HG03457 (cell line): ENCODE measurements at regions not wholly inside any gene's neighbourhood (a gene's known extent, or its start where the extent isn't known, plus 50 kb on each side); places are given as distances from the start of the nearest gene placed in this dataset.

ENCODE experiments used
- ATAC-seq: cut with Tn5 transposase; IDR thresholded peaks from one replicate; pipeline ENCODE4 v1.9.1; 2021; ENCODE audit warnings: moderate number of reproducible peaks; ENCODE audit not compliant: unreplicated experiment

DNA sequence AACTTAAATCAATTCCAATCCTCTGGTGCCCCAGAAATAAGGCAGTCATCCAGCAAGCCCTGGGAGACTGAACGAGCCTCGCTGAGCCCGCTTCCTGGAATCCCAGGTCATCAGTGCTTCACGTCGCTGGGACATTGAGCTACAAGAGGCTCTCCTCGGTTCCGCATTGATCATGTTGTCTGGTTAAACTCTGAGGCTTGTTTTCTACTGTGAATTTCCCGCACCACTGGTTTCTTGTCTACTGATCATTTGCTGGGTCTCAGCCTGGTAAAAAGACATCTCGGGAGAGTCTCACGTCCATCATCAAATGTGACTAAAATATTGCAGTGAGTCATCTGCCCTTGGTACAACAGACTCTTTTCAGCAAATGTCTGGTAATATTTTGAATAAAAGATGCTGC is 569.2 kb downstream of the QKI start:
- no peak for ATAC-seq

DNA sequence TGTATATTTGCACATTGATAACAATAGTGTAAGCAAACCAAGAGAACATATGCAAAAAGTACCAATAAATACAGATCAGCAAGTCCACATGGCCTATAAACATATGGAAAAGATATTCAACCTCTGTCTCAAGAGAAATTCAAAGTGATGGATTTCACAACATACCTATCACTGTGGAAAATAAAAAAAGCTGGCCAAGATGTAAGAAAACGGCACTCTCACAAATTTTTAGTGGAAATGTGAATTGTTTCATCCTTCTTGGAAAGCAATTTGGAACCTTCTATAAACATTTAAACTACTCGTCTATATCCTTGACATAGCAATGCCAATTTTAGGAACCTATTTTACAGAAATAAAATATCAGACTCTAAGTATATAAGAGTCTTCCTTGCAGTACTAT is 559.8 kb downstream of the QKI start:
- ATAC-seq, result no peak

DNA sequence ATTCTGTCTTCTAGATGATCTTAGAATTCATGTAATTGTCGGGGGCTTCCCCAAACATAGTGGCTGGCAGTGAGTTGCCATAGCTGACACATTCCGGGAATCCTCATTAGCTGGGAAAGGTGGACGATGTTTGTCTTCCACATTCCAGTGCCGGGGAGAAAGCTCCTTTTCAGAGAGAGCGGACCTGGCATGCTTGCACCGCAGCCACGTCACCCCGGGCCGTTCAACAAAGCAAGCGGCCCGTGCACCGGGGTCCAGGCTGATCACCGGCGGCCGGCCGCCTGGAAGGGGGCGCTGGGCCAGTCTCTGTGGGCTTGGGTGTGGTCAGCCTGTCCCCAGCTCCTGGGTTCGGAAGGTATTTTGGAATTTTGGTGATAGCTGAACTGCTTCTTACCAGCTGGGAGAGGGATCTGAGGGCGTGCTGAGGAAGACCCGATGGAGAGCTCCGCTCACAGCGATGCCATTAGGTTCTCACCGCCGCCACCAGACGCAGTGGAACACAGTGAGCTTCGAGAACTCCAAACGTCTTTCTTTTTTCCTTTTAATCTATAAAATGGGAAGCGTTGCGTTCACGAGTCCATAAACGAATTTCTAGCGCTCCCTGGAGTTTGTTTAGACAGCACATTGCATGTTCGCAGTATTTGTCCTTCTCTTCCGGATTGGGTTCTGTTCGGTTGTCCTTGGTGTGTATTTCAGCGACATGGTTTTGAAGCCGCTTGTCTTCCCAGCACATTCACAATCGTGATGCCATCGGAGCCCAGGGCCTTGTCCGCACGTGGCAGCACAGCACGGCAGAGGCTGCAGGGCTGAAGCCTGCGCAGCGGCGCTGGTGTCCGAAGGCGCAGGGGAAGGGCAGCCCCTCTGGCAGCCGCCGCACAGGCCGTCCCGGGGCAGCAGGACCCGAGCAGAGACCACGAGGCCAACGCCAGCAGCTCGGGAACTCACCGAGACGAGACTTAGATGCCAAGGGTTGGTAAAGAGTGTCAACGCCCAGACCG is 557.6 kb downstream of the QKI start:
- ATAC-seq, result no peak

DNA sequence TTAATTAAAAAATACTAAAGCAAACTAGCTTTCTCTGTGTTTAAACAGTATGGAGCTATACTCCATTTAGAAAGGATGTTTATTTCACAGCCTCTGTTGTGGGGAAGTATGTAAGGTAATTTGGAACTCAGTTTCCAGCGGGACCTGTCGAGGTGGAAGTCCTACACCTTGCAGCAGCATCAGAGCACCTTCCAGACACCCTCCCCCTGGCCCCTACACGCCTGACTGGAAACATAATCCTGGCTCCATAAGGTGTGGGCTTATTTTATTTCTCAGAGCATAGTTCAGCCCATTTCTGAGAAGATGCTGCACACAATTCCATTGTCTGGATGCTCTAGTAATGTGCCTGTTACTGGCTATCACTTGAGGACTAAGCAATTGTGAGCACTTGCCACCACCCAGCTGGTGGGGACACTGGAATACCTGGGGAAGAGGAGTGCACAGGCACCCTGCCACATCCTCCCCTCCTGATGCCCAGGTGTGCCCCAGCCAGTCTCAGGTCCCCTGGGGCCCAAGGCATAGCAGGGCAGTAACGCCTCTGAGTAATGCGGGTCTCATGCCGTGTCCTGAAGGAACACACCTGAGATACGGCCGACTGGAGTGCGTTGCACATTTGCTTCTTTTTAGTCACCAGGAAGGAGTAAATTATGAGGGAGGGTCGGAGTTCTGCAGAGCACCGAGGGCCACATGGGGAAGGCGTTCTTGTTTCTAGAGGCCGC is 556.5 kb downstream of the QKI start:
- no peak for ATAC-seq

DNA sequence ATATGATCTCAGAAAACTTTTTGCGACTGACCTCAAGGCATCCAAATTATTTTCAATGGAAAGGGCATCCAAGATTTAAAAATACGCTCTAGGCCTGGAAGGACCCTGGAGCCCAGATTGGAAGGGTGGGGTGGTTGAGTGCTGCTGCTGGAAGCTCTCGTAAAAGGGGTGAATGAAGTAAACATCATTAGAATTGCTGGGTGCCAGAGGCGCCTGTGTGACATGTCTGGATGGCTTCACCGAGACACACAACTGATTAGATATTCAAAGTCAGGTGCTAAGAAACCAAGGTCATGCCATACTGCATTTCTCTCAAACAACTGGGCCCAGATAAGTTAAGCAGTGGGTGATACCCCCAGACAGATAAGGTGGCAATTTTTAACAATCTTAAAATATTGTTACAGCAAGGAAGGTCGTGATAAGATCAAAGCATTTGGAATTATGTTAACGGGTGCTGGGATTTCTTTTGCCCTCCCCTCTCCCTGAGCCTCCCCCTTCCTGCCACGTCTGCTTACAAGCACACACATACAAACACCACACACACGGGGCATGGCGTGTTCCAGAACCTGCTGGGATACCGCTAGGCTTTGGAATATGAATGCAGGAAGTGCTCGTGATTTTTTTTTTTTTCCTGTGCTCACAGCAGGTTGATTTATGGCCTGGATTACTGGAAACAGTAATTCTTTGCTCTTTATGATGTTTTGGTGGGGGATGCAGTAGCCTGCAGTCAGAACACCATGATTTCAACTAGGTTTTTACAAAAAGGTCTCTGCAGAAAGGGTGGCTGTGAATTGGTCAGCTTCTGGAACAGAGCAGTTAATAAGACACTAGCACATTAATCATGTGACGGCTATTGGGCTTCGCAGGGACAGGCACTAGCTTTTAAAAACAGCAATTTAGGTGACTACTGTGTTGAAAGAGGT is 551.2 kb downstream of the QKI start:
- no peak for ATAC-seq

DNA sequence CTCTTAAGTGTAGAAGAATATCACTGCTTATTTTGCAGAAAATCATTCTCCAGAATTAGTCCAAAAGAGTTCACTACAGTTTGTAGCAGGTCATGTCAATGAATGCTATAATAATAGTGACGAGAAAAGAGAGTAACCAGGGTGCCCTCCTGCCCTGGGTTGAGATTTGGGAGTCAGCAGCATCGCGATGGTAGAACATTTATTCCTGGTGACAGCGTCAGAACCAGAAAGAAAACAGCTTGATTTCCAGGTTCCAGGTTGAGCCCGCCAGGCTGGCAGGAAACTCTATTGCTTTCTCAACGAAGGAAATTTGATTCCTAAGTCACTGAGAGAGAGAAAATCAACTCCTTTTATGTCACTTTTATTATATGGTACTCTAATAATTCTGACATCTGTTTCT is 550.3 kb downstream of the QKI start:
- ATAC-seq, result no peak

DNA sequence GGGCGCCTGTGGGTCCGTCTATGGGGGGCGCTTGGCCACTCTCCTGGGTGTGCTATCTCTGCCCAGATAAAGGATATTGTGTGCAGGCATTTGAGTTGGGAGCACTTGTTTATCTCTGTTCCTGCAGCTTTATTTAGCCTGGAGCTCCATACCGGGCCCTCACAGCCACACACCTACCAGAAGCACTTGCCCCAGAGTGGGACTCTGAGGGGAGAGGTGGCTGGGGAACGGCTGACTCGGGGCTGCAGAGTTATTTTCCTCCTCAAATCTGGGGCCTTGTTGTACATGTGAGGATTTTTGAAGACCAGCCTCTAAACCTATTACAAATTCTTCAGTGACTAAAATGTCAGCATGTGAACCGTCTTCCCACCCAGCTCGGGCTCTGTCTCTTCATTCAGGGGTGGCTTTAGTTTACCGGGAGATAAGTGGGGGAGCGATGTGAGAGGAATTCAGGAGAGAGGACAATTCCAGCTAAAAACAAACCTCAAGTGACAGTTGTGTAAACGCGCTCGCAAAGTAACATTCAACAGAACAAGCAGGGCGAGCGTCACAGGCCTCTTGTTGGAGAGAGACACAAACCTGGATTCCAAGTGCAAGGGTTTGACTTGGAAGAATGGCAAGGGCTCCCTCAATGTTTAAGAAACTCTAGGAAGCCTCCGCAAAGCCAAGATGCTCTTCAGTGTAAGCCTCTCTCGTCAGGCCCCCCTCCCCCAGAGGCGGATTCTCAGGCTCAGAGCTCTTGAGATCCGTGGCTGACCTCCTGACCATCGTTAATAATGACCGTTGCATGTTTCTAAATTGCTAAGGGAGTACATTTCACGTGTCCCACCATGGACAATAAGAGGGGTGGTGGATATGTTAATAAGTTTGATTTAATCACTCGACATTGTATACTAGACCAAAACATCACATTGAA is 548.9 kb downstream of the QKI start:
- ATAC-seq, result no peak

DNA sequence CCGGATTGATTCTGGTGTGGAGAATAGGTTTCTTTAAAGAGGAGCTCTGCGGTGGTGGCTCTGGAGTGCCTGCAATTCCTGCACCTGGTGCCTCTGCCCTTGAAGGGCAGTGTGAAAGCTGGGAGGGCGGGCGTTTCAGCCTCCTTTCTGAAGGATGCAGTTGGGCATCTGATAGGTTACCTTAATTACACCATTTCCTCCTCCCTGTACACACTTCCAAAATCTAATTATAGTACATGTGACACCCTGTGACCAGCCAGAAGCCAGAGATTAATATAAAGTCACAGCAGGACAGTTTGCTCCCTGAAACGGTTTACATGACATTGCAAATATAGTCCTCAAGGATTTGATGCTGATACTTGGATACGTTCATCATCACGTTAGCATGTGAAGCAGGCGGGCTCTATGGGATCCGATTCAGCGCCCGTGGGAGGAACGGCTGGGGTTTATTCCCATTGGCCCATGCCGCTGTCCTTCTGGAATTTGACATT is 548.2 kb downstream of the QKI start:
- no peak for ATAC-seq

DNA sequence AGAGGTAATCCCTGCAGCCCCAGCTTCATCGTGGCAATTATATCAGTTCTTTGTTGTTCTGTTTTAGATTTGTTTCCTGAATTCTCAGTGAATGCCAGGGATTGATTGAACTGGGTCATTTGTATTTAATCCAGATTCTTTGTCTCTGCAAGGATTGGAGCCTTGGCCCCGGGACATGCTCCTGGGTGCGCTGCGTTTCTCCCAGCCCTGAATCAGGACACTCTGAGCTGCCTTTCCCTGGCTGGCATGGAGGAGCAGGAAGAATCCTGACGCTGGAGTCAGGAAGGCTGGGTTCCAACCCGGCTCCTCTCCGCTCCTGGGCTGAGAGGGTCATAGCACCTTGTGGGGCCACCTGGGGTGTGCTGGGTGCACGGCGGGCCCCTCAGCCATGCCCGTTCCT is 545.6 kb downstream of the QKI start:
- ATAC-seq, result no peak

DNA sequence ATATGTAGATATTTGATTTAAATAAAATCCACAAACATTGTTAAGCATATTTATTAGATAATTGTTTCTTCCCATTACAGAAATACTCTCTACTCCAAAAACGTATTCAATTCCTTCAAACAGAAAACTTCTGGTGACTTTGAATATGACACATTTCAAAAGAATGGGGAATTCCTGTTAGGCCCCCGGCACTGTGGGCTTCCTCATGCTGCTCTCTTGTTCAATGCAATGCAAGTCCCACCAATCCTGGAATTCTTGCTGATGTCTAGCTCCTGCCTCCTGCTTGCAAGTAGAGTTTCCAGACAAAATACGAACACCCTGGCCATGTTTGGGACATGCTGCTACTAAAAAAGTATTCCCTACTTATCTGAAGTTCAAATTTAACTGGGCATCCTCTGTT is 544.1 kb downstream of the QKI start:
- no peak for ATAC-seq

DNA sequence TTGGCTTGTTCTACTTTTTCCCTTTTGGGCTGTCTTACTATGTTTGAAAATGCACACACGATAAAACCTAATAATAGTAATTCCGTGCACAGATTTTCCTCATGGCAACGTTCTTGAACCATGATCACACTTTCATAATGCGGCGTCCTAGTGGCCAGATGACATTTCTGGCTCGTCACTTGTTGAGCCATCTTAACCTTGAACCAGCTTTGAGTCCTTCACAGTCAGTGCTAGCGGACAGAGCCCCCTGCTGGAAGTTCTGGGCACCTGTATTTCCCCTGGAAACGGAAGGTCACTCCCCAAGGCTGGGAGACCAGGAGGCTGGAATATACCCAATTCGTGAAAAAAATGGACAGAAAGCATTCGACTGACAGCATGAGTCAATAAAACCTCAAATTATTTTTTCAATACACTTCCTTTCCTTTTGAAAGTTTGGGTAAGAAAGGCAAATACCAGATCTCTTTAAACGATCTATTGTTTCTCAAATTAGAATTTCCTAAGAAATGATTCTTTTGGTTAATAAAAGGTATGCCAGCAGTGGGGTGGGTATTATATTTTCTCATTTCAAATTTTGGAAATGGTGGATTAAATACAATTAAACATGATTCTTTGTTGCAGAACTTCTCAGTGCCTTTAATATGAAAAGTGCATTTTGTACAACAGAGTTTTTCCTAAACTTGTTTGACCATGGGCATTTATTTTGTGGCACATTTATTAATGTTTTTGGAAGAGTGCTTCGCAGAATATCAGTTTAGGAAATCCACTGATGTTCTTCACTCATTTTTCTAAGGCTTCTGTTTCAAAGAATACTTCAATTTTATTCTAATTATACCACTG is 542.3 kb downstream of the QKI start:
- ATAC-seq, result peak; percentile 94

DNA sequence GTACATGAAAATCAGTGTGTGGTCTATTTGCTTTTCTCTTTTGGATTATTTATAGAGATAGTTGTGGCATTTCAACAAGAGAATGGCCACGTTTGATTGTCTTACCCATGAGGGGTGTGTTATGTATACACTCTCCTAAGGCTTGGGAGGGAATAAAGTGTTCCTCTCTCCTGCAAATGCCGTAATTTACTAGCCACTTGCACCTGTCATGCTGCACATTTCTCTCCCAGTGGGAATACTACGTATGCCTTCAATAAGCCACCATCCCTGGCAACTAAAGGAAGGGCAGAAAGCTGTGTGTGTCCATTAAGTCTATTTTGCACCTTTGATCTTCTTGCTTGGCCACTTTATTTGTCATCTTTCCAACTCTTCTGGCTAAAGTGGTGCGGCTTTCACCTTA is 541.2 kb downstream of the QKI start:
- ATAC-seq, result no peak

DNA sequence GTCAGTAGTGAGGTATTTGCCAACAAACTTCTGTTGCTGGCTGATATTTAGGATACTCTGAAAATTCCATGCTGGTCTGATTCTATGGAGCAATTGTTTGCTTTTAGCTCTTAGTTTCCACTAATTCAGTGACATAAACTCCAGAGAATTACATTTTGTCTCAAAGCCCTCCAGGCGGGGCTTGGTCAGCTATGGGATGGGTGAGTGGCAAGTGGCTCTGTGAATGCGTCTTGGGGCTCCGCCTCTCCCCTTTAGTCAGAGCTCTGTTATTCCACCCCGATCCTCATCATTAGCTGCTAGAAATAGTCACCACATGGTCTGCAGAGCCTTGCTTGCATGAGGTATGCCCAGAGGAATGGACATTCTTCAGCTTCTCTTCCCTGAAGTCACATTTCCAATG is 540.6 kb downstream of the QKI start:
- ATAC-seq, result no peak

DNA sequence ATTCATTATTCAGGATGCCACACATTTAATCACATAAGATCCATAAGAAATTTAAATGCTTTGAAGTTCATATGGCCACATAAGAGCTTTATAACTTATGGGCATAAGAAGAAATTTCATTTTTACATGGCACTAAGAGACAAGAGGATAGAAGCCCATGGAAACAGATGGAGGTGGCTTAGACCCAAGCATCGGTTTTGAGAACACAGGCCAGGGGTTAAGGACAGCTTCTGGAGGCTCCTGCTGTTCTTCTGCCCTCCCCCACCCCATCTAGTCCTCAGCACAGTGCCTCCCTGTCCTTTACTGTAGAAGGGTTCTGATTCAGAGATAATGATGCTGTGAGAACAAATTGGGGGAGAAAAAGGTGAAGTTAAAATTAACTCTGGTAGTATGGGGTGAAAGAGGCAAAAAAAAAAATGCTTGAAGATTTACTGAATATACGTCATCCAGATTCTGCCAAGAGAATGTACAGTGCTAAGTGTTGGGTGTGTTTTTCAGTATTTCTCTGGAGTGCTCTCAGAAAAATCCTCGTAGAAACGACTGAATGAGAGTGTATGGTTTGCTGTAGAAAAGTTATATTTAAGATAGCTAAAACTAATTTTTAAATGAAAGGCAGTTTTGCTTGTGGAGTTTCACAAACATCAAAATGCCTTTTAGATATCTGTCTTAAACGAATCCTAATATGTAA is 539.7 kb downstream of the QKI start:
- no peak for ATAC-seq

DNA sequence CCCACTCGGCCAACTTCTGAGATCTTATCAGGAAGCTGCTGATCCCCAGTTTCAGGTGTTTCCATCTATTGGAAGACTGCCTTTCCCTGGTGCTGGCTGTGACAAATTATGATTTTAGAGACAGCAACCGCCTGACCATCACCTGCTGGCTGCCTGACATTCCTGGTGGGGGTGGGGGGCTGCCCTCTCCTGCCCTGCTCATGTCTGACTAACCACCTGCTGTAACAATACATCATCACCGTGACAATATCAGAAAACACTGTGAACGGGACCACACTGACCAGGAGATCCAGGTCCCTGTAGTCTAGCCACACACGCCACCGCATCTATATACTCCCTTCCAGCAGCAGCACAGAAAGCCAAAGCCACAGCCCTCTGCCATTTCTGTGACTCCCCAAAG is 537.5 kb downstream of the QKI start:
- ATAC-seq, result no peak

DNA sequence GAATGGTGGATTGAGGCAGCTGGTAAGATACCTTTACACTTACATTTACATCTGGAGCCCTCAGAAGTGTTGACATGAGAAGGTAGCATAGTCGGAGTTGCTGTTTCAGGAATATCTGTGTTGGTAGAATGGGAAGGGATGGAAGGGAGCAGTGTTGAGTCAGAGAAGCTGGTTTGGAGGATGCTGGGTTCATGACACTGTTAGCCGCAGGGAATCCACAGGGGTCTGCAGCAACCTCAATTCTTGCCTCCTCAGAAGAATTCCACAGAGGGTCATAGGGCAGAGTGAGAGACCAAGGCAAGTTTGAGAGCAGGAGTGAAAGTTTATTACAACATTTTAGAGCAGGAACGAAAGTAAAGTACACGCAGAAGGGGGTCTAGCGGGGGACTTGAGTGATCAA is 536.8 kb downstream of the QKI start:
- ATAC-seq, result no peak

DNA sequence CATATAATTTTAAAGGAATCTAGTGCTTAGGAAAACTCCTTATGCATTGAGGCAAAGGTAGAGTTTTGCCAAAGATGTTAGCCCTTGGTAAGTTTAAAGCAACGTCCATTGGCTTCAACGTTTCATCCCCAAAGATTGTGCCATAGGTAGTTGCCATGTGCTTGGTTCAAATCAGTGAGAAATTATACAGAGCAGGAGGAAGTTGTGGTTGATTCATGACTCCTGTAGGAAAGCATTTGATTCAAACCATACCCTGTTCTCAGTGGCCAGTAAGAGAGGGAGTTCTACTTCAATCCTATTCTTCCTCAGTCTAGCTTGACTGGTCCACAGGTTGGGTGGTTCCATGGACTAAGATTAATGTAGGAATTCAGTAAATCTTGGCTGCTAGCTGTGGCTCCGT is 535.6 kb downstream of the QKI start:
- no peak for ATAC-seq

DNA sequence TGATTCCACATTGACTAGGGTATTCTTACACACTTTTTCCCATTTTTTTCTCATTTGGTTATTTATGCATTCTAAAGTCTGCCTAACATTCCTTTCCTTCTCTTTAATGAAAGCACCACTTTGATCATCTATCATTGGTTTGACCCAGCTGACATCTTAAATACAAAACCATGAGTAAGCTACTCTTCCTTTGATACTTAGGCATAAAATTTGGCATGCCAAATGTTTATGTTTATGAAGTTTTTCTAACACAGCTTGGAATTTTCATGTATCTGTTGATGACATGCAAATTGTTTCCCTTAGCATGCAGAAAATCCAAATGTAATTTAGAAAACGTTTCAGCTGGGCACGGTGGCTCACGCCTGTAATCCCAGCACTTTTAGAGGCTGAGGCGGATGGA is 534.9 kb downstream of the QKI start:
- no peak for ATAC-seq
